ENCODE measurements at regions not wholly inside any gene's neighbourhood (a gene's known extent, or its start where the extent isn't known, plus 50 kb on each side); places are given as distances from the start of the nearest gene placed in this dataset.

DNA sequence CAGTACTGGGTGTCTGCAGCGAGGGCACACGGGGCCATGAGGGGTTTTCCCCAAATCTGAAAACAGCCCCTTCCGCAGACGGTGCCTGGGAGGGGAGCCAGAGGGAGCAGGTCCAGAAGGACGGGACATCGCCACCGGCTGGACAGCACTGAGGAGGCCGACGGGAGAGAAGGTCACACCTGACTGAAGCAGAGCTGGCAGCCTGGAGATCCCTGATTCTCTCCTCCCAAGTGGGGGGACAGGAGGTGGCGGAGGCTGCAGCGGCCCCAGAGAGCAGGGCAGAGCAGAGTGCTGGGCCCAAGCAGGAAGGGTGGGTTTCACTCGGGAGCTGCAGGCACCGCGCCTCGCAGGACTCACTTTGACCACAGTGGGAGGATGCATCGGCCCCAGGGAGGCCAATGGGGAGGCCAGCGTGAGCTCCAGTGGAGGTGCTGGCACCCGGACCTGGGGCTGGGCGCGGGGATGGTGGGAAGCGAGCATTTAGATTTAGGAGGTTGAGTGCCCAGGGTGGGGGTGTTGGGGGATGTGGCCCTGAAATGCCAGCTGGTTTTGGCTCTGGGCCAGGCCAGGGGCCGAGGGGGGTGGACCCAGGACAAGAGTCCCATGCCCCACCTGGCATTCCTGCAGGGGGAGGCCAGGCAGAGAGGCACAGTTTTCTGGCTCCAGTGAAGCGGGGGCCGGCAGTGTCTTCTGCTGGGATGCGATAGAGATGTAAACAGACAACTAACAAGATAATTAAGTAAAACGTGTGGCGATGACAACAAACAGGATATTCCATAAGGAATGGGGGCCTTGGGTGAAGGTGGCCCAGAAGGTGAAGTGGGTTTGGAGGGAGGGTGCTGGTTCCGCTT is 92.3 kb upstream of the FGF3 start:
- no peak overlapping the region for H3K27ac ChIP-seq
- no peaks in the 10 kb centered on the region for H3K36me3 ChIP-seq (replicated peaks; ENCODE audit: insufficient read depth, low read depth)
- TF ChIP-seq EZH2 (IDR thresholded peaks at IDR 0.05; ENCODE audit: borderline replicate concordance) (no peak), EZH2phosphoT487 (IDR thresholded peaks at IDR 0.05; ENCODE audit: low read depth, severe bottlenecking, unreplicated experiment) (no peak)
- TF ChIP-seq, protein P1, sequence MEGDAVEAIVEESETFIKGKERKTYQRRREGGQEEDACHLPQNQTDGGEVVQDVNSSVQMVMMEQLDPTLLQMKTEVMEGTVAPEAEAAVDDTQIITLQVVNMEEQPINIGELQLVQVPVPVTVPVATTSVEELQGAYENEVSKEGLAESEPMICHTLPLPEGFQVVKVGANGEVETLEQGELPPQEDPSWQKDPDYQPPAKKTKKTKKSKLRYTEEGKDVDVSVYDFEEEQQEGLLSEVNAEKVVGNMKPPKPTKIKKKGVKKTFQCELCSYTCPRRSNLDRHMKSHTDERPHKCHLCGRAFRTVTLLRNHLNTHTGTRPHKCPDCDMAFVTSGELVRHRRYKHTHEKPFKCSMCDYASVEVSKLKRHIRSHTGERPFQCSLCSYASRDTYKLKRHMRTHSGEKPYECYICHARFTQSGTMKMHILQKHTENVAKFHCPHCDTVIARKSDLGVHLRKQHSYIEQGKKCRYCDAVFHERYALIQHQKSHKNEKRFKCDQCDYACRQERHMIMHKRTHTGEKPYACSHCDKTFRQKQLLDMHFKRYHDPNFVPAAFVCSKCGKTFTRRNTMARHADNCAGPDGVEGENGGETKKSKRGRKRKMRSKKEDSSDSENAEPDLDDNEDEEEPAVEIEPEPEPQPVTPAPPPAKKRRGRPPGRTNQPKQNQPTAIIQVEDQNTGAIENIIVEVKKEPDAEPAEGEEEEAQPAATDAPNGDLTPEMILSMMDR (IDR thresholded peaks at IDR 0.05; ENCODE audit: poor library complexity) = no peak
- 87% methylated on average over 28 of the region's 28 CpGs for WGBS (ENCODE audit: low lambda C conversion rate, missing lambda C conversion rate)
- peaks cover 11% of the 10 kb centered on the region for H3K4me1 ChIP-seq (ENCODE audit: insufficient read depth)
- H3K9me2 ChIP-seq (replicated peaks; ENCODE audit: insufficient read depth) = no peaks in the 10 kb centered on the region
- no peaks in the 10 kb centered on the region for H3K27me3 ChIP-seq
- no peak for DNase-seq (ENCODE audit: low spot score)
- no peak overlapping the region for H2AFZ ChIP-seq
- no peaks in the 10 kb centered on the region for H4K20me1 ChIP-seq (ENCODE audit: insufficient read depth, poor library complexity, severe bottlenecking)
- no peaks in the 10 kb centered on the region for H3K79me2 ChIP-seq
- H3K4me3 ChIP-seq = no peak overlapping the region
- no peak overlapping the region for H3K4me2 ChIP-seq
- no peaks in the 10 kb centered on the region for H3K9me3 ChIP-seq (ENCODE audit: low read depth)

DNA sequence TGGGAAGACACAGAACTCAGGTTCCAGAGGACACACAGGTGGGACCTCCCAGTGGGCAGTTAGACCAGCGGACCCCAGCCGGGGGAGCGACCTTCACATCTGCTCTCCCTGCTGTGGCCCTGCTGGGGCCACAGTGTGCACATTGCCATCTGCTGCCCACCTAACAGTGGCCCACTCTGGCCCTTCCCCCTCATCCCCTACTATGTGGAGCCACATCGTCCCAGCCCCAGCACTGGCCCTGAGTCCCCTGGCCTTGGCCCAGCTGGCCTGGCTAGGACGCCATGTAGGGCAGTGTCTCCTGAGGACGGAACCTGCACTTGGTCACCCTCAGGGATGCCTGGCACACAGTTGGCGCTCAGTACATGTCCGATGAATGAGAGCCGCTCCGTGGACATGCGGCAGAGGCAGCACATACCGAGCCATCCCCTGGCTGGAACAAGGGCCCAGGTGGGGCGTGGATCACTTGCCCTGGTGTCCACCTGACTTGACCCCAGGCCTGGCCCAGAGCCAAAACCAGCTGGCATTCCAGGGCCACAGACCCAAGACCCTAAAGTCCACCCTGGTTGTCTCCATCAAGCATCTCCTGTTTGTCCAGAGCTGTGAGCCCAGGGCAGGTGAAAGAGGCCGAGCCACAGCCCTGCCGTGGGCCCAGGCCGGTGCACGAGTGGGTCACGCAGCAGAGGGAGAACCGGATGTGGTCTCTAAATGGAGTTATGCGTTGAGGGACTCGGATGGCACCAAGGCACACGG is 93.1 kb upstream of the FGF3 start:
- Histone ChIP-seq H3K79me2 (no peaks in the 10 kb centered on the region), H3K27ac (no peak overlapping the region), H3K4me3 (no peak overlapping the region), H4K20me1 (ENCODE audit: insufficient read depth, poor library complexity, severe bottlenecking) (no peaks in the 10 kb centered on the region), H3K27me3 (no peaks in the 10 kb centered on the region), H3K4me2 (no peak overlapping the region), H3K4me1 (ENCODE audit: insufficient read depth) (peaks cover 7% of the 10 kb centered on the region), H3K36me3 (replicated peaks; ENCODE audit: insufficient read depth, low read depth) (no peaks in the 10 kb centered on the region), H2AFZ (no peak overlapping the region), H3K9me2 (replicated peaks; ENCODE audit: insufficient read depth) (no peaks in the 10 kb centered on the region), H3K9me3 (ENCODE audit: low read depth) (no peaks in the 10 kb centered on the region)
- TF ChIP-seq EZH2phosphoT487 (IDR thresholded peaks at IDR 0.05; ENCODE audit: low read depth, severe bottlenecking, unreplicated experiment) (no peak), EZH2 (IDR thresholded peaks at IDR 0.05; ENCODE audit: borderline replicate concordance) (no peak)
- TF ChIP-seq, protein P1 (IDR thresholded peaks at IDR 0.05; ENCODE audit: poor library complexity) = no peak
- DNase-seq (ENCODE audit: low spot score) = no peak
- WGBS (ENCODE audit: low lambda C conversion rate, missing lambda C conversion rate) = 94% methylated on average over 21 of the region's 22 CpGs

DNA sequence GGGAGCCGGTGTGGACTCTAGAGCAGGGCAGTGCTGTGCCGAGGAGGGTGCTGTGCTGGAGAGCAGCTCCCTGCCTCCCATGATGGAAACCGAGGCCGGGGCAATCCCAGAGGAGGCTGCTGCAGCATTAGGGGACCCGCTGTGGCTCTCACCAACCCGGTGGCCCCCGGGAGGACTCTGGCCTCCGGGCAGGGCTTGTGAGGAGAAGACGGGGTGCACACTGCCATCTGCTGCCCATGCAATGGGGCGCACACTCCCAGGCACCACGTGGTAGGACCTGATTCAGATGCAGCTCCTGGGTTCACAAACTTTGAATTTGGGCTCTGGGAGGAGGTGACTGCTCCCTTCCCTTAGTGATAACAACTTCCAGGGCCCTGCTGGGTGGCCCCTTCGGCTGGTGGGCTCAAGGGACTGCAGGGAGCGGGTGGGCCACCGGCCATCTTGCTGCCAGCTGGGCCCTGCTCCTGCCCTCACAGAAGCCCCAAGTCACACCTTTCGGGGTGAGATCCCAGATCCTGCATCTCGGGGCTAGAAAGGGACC is 93.8 kb upstream of the FGF3 start:
- no peak overlapping the region for H3K4me3 ChIP-seq
- peaks cover 7% of the 10 kb centered on the region for H3K4me1 ChIP-seq (ENCODE audit: insufficient read depth)
- TF ChIP-seq EZH2phosphoT487 (IDR thresholded peaks at IDR 0.05; ENCODE audit: low read depth, severe bottlenecking, unreplicated experiment) (no peak), EZH2 (IDR thresholded peaks at IDR 0.05; ENCODE audit: borderline replicate concordance) (no peak)
- TF ChIP-seq, protein P1 (IDR thresholded peaks at IDR 0.05; ENCODE audit: poor library complexity) = peak; percentile 30
- no peaks in the 10 kb centered on the region for H3K27me3 ChIP-seq
- H3K4me2 ChIP-seq = no peak overlapping the region
- no peak overlapping the region for H3K27ac ChIP-seq
- 72% methylated on average over 16 of the region's 16 CpGs for whole genome bisulfite sequencing (ENCODE audit: low lambda C conversion rate, missing lambda C conversion rate)
- no peaks in the 10 kb centered on the region for H3K79me2 ChIP-seq
- no peak for DNase-seq (ENCODE audit: low spot score)
- H4K20me1 ChIP-seq (ENCODE audit: insufficient read depth, poor library complexity, severe bottlenecking) = no peaks in the 10 kb centered on the region
- no peaks in the 10 kb centered on the region for H3K9me3 ChIP-seq (ENCODE audit: low read depth)
- no peak overlapping the region for H2AFZ ChIP-seq
- no peaks in the 10 kb centered on the region for H3K36me3 ChIP-seq (replicated peaks; ENCODE audit: insufficient read depth, low read depth)
- no peaks in the 10 kb centered on the region for H3K9me2 ChIP-seq (replicated peaks; ENCODE audit: insufficient read depth)

Measured in hepatocyte (in vitro differentiated cells).